ENCODE measurements at regions not wholly inside any gene's neighbourhood (a gene's known extent, or its start where the extent isn't known, plus 50 kb on each side); places are given as distances from the start of the nearest gene placed in this dataset.

DNA sequence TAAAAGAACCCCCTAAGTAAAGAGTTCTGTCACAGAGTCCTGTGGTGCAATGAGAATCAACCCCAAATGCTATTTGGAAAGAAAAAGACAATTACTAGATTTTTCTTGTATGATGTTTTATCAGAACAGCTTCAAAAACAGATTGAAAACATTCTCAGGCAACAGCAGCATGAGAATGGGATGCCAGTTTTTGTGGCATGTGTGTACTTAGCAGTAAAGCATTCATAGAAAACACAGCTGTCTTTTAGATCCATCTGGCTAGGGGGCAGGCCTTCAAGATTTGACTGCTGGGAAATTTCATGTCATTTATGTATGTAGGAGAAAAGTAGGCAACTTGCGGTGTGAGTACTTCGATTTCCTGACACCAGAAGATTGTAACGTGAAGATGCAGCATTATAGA, 170.5 kb upstream of the HTR2A start:
- TF ChIP-seq, protein P1, sequence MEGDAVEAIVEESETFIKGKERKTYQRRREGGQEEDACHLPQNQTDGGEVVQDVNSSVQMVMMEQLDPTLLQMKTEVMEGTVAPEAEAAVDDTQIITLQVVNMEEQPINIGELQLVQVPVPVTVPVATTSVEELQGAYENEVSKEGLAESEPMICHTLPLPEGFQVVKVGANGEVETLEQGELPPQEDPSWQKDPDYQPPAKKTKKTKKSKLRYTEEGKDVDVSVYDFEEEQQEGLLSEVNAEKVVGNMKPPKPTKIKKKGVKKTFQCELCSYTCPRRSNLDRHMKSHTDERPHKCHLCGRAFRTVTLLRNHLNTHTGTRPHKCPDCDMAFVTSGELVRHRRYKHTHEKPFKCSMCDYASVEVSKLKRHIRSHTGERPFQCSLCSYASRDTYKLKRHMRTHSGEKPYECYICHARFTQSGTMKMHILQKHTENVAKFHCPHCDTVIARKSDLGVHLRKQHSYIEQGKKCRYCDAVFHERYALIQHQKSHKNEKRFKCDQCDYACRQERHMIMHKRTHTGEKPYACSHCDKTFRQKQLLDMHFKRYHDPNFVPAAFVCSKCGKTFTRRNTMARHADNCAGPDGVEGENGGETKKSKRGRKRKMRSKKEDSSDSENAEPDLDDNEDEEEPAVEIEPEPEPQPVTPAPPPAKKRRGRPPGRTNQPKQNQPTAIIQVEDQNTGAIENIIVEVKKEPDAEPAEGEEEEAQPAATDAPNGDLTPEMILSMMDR (conservative IDR thresholded peaks at IDR 0.05; ENCODE audit: low read length), result no peak
- no peak for TF ChIP-seq EZH2phosphoT487 (IDR thresholded peaks at IDR 0.05; ENCODE audit: borderline replicate concordance)

Measured in Loucy (cell line).